HEK293 (cell line): ENCODE measurements at regions not wholly inside any gene's neighbourhood (a gene's known extent, or its start where the extent isn't known, plus 50 kb on each side); places are given as distances from the start of the nearest gene placed in this dataset.

ENCODE experiments used
- CTCF ChIA-PET: fragments of 350-600 bp; formaldehyde crosslinking; extraction: SDS; loops from one replicate; lab custom pipeline; 2021; ENCODE audit warnings: antibody characterized with exemption; lab: Yijun Ruan, JAX
- POLR2A ChIA-PET: fragments of 300-600 bp; formaldehyde crosslinking; extraction: SDS; loops from one replicate; lab custom pipeline; 2020; ENCODE audit warnings: antibody characterized with exemption, inconsistent platforms; lab: Yijun Ruan, JAX
- H3K27ac ChIP-seq: fragments of 200-500 bp; sonication (Bioruptor generic); 2 replicates; pipeline ENCODE4 v1.5.1; 2014; ENCODE audit warnings: low read depth, low read length, control low read depth, inconsistent platforms; ENCODE audit errors: extremely low read depth
- H3K36me3 ChIP-seq, 2 experiments: fragments of 200-500 bp in 1 of 2; sonication (Bioruptor generic) in 1 of 2; 1 replicate in 1 of 2; 2 replicates in 1 of 2; pipeline ENCODE4 v1.5.1; 2014 to 2017; ENCODE audit warnings: inconsistent platforms in 2 of 2, low read length in 2 of 2; ENCODE audit not compliant: control insufficient read depth in 2 of 2, insufficient read depth in 1 of 2
- H3K4me1 ChIP-seq: fragments of 200-500 bp; sonication (Bioruptor generic); 2 replicates; pipeline ENCODE4 v1.5.1; 2014; ENCODE audit warnings: mild to moderate bottlenecking, low read length, inconsistent platforms; ENCODE audit not compliant: control insufficient read depth, insufficient read depth
- H3K4me3 ChIP-seq: 2 replicates; pipeline ENCODE4 v1.5.1; 2011; ENCODE audit warnings: low read depth, mild to moderate bottlenecking, control low read depth, low read length, moderate library complexity
- H3K9me3 ChIP-seq: fragments of 200-500 bp; sonication (Bioruptor generic); 2 replicates; pipeline ENCODE4 v1.5.1; 2014; ENCODE audit warnings: low read depth, low read length, inconsistent platforms; ENCODE audit not compliant: control insufficient read depth, insufficient read depth
- BCL11A ChIP-seq: fragments of 450-650 bp; formaldehyde crosslinking; IDR thresholded peaks from 2 replicates; pipeline ENCODE4 v1.5.1; 2016; ENCODE audit warnings: low read depth, missing biosample characterization, missing genetic modification characterization
- HOXC10 ChIP-seq: sonication (generic); formaldehyde crosslinking; IDR thresholded peaks from 2 replicates; pipeline ENCODE4 v1.8.1; 2023; ENCODE audit warnings: mild to moderate bottlenecking, missing genetic modification reagents
- KLF1 ChIP-seq: fragments of 450-650 bp; formaldehyde crosslinking; IDR thresholded peaks from 2 replicates; pipeline ENCODE4 v1.5.1; 2016; ENCODE audit warnings: missing biosample characterization, missing genetic modification characterization
- KLF10 ChIP-seq: fragments of 450-650 bp; IDR thresholded peaks from 2 replicates; pipeline ENCODE4 v1.5.1; 2018; ENCODE audit warnings: missing biosample characterization, mild to moderate bottlenecking, missing genetic modification characterization
- KLF9 ChIP-seq: fragments of 450-650 bp; formaldehyde crosslinking; IDR thresholded peaks from 2 replicates; pipeline ENCODE4 v1.5.1; 2016; ENCODE audit warnings: missing biosample characterization, missing genetic modification characterization, low read depth
- OVOL3 ChIP-seq: fragments of 450-650 bp; formaldehyde crosslinking; IDR thresholded peaks from 2 replicates; pipeline ENCODE4 v1.5.1; 2016; ENCODE audit warnings: missing biosample characterization, missing genetic modification characterization
- SP7 ChIP-seq: fragments of 450-650 bp; formaldehyde crosslinking; IDR thresholded peaks from 2 replicates; pipeline ENCODE4 v1.5.1; 2016; ENCODE audit warnings: missing biosample characterization, missing genetic modification characterization
- TCF7L2 ChIP-seq: IDR thresholded peaks from 2 replicates; pipeline ENCODE4 v1.6.1; 2011; ENCODE audit warnings: low read depth, mild to moderate bottlenecking, inconsistent platforms, low read length, moderate library complexity, borderline replicate concordance
- TRIM28 ChIP-seq: IDR thresholded peaks from 2 replicates; pipeline ENCODE4 v1.6.1; 2011; ENCODE audit warnings: low read length, control low read depth, borderline replicate concordance
- WT1 ChIP-seq: fragments of 450-650 bp; formaldehyde crosslinking; IDR thresholded peaks from 2 replicates; pipeline ENCODE4 v1.5.1; 2016; ENCODE audit warnings: missing biosample characterization, missing genetic modification characterization
- YY2 ChIP-seq: fragments of 450-650 bp; formaldehyde crosslinking; IDR thresholded peaks from 2 replicates; pipeline ENCODE4 v1.5.1; 2016; ENCODE audit warnings: missing biosample characterization, missing genetic modification characterization
- ZBTB6 ChIP-seq: fragments of 450-650 bp; formaldehyde crosslinking; IDR thresholded peaks from 2 replicates; pipeline ENCODE4 v1.5.1; 2017; ENCODE audit warnings: missing biosample characterization, missing genetic modification characterization
- ZIC2 ChIP-seq: fragments of 450-650 bp; formaldehyde crosslinking; IDR thresholded peaks from 2 replicates; pipeline ENCODE4 v1.5.1; 2016; ENCODE audit warnings: missing biosample characterization, missing genetic modification characterization
- ZNF138 ChIP-seq: fragments of 450-650 bp; formaldehyde crosslinking; IDR thresholded peaks from 2 replicates; pipeline ENCODE4 v1.5.1; 2016; ENCODE audit warnings: missing biosample characterization, missing genetic modification characterization, borderline replicate concordance
- ZNF223 ChIP-seq: fragments of 450-650 bp; formaldehyde crosslinking; IDR thresholded peaks from 2 replicates; pipeline ENCODE4 v1.5.1; 2016; ENCODE audit warnings: missing biosample characterization, missing genetic modification characterization
- ZNF560 ChIP-seq: fragments of 450-650 bp; formaldehyde crosslinking; IDR thresholded peaks from 2 replicates; pipeline ENCODE4 v1.5.1; 2017; ENCODE audit warnings: missing biosample characterization, missing genetic modification characterization, borderline replicate concordance
- ZNF585B ChIP-seq: fragments of 450-650 bp; formaldehyde crosslinking; IDR thresholded peaks from 2 replicates; pipeline ENCODE4 v1.5.1; 2016; ENCODE audit warnings: missing biosample characterization, missing genetic modification characterization
- ZNF626 ChIP-seq: fragments of 450-650 bp; sonication (Bioruptor Pico); formaldehyde crosslinking; IDR thresholded peaks from 2 replicates; pipeline ENCODE4 v1.5.1; 2018; ENCODE audit warnings: missing biosample characterization, missing genetic modification characterization, inconsistent platforms
- ZNF664 ChIP-seq: fragments of 450-650 bp; formaldehyde crosslinking; IDR thresholded peaks from 2 replicates; pipeline ENCODE4 v1.5.1; 2016; ENCODE audit warnings: missing biosample characterization, missing genetic modification characterization
- ZNF785 ChIP-seq: fragments of 450-650 bp; formaldehyde crosslinking; IDR thresholded peaks from 2 replicates; pipeline ENCODE4 v1.5.1; 2016; ENCODE audit warnings: missing biosample characterization, missing genetic modification characterization
- ZSCAN16 ChIP-seq: fragments of 450-650 bp; formaldehyde crosslinking; IDR thresholded peaks from 2 replicates; pipeline ENCODE4 v1.5.1; 2016; ENCODE audit warnings: missing biosample characterization, missing genetic modification characterization
- ZSCAN23 ChIP-seq: fragments of 450-650 bp; formaldehyde crosslinking; IDR thresholded peaks from 2 replicates; pipeline ENCODE4 v1.5.1; 2016; ENCODE audit warnings: missing biosample characterization, missing genetic modification characterization
- ZXDB ChIP-seq: fragments of 450-650 bp; formaldehyde crosslinking; IDR thresholded peaks from 2 replicates; pipeline ENCODE4 v1.5.1; 2016; ENCODE audit warnings: missing biosample characterization, missing genetic modification characterization
- TF ChIP-seq, protein P1 (sequence below): sonication (generic); formaldehyde crosslinking; IDR thresholded peaks from 2 replicates; pipeline ENCODE4 v1.8.1; 2022; ENCODE audit warnings: mild to moderate bottlenecking, moderate library complexity, missing genetic modification reagents
- TF ChIP-seq, protein P2 (sequence below): fragments of 450-650 bp; formaldehyde crosslinking; conservative IDR thresholded peaks from 2 replicates; pipeline ENCODE4 v1.5.1; 2016; ENCODE audit warnings: low read depth, missing biosample characterization, missing genetic modification characterization
- TF ChIP-seq, protein P3 (sequence below): fragments of 450-650 bp; formaldehyde crosslinking; IDR thresholded peaks from 2 replicates; pipeline ENCODE4 v1.5.1; 2016; ENCODE audit warnings: missing biosample characterization, missing genetic modification characterization, borderline replicate concordance

GRCh38 chr3:180267202-180267843, 230.6 kb upstream of the PEX5L start:
- ChIA-PET CTCF (no interaction called here), POLR2A (no interaction called here)
- TF ChIP-seq ZNF626 (tag by site-specific recombination) (no peak), ZSCAN23 (tag by site-specific recombination) (no peak), OVOL3 (tag by site-specific recombination) (no peak), ZBTB6 (tag by site-specific recombination) (no peak), ZSCAN16 (no peak), TCF7L2 (no peak), ZNF785 (tag by site-specific recombination) (no peak), KLF9 (tag by site-specific recombination) (no peak), ZNF560 (tag by site-specific recombination) (no peak), KLF10 (tag by site-specific recombination) (no peak), ZNF585B (tag by site-specific recombination) (no peak), KLF1 (tag by site-specific recombination) (no peak), ZNF223 (tag by site-specific recombination) (no peak), HOXC10 (CRISPR knock-in tag) (no peak), YY2 (tag by site-specific recombination) (no peak), SP7 (tag by site-specific recombination) (no peak), ZIC2 (tag by site-specific recombination) (no peak), ZNF138 (tag by site-specific recombination) (no peak)
- TF ChIP-seq, protein P1, sequence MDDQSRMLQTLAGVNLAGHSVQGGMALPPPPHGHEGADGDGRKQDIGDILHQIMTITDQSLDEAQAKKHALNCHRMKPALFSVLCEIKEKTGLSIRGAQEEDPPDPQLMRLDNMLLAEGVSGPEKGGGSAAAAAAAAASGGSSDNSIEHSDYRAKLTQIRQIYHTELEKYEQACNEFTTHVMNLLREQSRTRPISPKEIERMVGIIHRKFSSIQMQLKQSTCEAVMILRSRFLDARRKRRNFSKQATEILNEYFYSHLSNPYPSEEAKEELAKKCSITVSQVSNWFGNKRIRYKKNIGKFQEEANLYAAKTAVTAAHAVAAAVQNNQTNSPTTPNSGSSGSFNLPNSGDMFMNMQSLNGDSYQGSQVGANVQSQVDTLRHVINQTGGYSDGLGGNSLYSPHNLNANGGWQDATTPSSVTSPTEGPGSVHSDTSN (CRISPR knock-in tag), result no peak
- TF ChIP-seq, protein P2, sequence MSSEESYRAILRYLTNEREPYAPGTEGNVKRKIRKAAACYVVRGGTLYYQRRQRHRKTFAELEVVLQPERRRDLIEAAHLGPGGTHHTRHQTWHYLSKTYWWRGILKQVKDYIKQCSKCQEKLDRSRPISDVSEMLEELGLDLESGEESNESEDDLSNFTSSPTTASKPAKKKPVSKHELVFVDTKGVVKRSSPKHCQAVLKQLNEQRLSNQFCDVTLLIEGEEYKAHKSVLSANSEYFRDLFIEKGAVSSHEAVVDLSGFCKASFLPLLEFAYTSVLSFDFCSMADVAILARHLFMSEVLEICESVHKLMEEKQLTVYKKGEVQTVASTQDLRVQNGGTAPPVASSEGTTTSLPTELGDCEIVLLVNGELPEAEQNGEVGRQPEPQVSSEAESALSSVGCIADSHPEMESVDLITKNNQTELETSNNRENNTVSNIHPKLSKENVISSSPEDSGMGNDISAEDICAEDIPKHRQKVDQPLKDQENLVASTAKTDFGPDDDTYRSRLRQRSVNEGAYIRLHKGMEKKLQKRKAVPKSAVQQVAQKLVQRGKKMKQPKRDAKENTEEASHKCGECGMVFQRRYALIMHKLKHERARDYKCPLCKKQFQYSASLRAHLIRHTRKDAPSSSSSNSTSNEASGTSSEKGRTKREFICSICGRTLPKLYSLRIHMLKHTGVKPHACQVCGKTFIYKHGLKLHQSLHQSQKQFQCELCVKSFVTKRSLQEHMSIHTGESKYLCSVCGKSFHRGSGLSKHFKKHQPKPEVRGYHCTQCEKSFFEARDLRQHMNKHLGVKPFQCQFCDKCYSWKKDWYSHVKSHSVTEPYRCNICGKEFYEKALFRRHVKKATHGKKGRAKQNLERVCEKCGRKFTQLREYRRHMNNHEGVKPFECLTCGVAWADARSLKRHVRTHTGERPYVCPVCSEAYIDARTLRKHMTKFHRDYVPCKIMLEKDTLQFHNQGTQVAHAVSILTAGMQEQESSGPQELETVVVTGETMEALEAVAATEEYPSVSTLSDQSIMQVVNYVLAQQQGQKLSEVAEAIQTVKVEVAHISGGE (tag by site-specific recombination), result no peak
- Histone ChIP-seq H3K4me3 (no peak overlapping the region), H3K27ac (no peak overlapping the region), H3K9me3 (no peaks in the 10 kb centered on the region), H3K4me1 (no peaks in the 10 kb centered on the region), H3K36me3 (no peaks in the 10 kb centered on the region)

- no peak overlapping the region for H3K27ac ChIP-seq
- CTCF ChIA-PET, result interaction anchor here (0.6 kb wide), 1 partner anchor 749 kb away, joined by 3 read pairs; no protein-coding TSS in a partner anchor
- POLR2A ChIA-PET, result no interaction called here
- TF ChIP-seq WT1 (tag by site-specific recombination) (no peak), ZNF626 (tag by site-specific recombination) (no peak), ZXDB (no peak), BCL11A (tag by site-specific recombination) (no peak), TRIM28 (no peak), ZNF664 (no peak)
- TF ChIP-seq, protein P2 (tag by site-specific recombination), result no peak
- TF ChIP-seq, protein P3, sequence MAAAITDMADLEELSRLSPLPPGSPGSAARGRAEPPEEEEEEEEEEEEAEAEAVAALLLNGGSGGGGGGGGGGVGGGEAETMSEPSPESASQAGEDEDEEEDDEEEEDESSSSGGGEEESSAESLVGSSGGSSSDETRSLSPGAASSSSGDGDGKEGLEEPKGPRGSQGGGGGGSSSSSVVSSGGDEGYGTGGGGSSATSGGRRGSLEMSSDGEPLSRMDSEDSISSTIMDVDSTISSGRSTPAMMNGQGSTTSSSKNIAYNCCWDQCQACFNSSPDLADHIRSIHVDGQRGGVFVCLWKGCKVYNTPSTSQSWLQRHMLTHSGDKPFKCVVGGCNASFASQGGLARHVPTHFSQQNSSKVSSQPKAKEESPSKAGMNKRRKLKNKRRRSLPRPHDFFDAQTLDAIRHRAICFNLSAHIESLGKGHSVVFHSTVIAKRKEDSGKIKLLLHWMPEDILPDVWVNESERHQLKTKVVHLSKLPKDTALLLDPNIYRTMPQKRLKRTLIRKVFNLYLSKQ (tag by site-specific recombination), result no peak
Measured at GRCh38 chr3:180274536-180274935, 237.8 kb upstream of the PEX5L start.

More at GRCh38 chr3:180274536-180274935, 237.8 kb upstream of the PEX5L start:
- no peak overlapping the region for H3K4me3 ChIP-seq
- no peaks in the 10 kb centered on the region for H3K4me1 ChIP-seq
- no peaks in the 10 kb centered on the region for H3K36me3 ChIP-seq
- no peaks in the 10 kb centered on the region for H3K9me3 ChIP-seq
